T47D (cell line): ENCODE measurements at regions not wholly inside any gene's neighbourhood (a gene's known extent, or its start where the extent isn't known, plus 50 kb on each side); places are given as distances from the start of the nearest gene placed in this dataset.
A peak's percentile ranks its signal among the peaks of the same experiment; 100 is the strongest.
"Not testable (repeated sequence)": the region's sequence is repeated elsewhere in the genome, so short reads cannot be mapped to it uniquely, and the experiment has no call there.

Experiments used
- DNase-seq, 2 experiments: peaks; one replicate each; pipeline versions ENCODE4 v3.0.0 to v3.0.0-alpha.2; 2011 to 2012; ENCODE audit warnings: low read depth in 1 of 2, low spot score in 1 of 2
- JUND ChIP-seq: IDR thresholded peaks from 2 replicates; pipeline ENCODE4 v1.6.1; 2012; ENCODE audit warnings: low read depth
- in situ Hi-C: cut with HindIII; loops from 2 replicates; pipeline ENCODE4 v1.10.0; 2016; ENCODE audit warnings: low sequenced_read_pairs, low pct_unique_long_range_greater_than_20kb

DNA sequence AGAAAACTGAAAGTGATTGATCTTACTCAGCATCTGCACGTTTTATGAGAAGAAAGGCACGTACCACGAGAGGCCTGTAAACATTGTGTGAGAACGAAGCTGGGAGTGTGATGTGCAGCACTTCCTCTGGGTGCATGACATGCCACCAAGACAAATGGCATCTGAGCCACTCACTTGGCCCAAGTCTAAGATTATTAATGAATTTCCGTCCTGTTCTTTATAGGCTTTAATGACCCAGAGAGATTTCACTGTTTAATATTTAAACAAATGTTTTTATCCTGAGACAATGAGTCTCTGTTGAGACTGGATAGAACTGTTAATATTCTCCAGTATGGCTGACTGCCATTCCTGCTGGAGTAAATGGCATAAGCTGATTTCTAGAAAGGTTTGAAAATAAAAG, 172.6 kb upstream of the PHACTR1 start:
- DNase-seq, result no peak
- TF ChIP-seq JUND, result no peak
- in situ Hi-C loops, result no loop called here

DNA sequence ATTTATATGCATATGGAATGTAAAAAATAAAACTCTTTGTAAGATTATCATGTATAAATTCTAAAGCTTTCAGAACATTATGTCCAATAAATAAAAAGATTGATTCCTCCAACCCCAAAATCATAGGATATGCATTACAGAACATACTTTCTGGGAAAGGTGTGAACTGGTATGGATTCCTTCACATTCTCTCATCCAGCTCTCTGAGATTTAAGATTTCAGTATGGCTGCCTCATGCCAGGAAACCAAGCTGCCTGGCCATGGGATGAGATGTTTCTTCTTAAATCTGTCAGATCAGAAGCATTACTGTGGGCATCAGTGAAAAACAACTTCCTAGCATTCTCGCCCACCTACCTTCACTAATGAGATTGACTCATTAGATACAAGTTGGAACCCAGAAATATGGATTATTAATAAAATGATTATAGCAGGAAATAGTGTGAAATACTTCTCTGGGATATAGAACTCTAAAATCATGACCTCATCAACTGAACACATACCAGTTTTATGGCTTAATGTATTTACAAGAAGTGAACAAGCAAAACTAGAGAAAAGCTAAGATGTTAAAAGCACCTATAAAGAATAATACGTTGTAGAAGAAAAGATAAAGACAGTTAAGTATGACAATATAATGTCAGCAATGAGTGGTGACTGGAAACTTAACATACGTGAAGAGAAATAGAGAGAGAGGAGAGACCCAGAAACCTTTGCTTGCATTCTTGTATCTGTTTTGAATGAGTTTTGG, 171.6 kb upstream of the PHACTR1 start:
- no peak for TF ChIP-seq JUND
- no peak for DNase-seq
- in situ Hi-C loops, result no loop called here

DNA sequence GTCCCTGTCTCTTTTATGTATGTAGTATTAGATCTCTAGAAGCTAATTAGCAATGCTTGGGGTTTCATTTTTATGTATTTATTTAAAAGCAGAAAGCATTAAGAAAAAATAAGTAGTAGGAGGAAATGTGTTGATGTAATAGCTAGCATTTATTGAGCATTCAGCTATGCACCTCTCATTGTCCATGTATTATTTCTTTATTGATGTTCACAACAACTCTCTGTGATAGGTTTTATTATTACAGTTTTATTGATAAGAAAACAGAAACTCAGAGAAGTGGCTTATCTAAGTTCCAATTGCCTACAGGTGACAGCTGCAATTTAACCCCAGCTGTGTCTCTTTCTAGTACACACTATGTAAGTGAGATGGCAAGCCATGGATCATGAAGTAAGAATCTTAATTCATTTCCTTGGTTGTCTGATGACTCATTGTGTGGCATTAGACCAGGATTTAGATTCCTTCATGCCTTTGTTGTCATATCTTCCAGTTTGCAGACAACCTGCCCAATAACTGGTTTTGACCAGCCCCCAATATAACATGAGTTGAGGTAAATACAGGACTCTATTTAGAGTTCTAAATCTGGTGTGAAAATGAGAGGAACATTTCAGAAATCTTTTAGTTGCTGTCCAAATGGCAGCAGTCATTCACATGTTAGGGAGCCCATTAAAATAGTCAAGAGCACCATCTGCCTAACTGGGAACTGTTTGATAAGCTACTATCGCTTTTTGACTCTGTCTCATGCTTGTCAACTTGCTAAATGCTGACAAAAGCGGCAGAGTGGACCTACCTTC, 170.8 kb upstream of the PHACTR1 start:
- DNase-seq, result no peak
- in situ Hi-C loops, result no loop called here
- no peak for TF ChIP-seq JUND

DNA sequence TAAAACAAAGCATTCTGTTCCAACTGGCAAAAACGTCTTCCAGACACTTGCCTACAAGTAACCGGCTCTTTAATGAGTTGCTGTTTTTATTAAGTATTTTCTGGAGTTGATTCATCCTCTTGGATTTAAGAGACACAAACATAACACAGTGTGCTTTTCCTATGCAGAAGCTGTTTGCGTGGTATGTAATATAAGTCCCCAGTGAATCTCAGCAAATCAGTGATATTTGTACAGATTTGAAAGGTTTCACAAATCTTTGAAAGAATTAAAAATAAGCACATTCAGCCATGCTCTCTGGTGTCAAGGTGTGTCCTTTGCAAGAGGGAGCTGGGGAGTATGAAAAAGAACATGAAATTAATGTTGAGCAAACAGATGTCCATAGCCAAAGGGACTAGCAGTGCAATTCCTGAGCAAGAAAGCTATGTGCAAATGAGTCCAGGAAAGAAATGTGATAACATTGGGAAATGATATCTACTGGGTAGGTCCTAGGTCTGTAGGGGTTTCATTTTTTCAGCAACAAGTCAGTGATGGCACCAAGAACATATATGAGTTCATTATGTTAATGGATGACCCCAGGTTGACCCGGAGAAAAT, 170.1 kb upstream of the PHACTR1 start:
- no peak for DNase-seq

DNA sequence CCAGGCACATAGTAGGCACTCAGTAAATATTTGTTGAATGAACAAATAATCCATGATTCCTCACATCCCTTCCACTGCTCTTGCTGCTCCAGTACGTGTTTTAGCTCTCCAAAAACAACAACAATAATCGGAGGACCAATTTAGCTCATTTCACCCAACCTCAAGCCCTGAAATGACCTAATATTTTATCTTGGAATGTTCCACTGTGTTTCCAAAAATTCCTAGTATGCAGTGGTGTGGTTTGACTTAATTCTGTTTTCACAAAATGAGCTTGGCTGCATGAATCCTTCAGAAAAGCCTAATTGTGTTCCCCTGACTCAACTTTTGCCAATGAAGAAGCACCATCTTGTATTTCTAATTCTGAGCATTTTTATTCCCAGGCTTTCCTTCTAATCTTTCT, 168.0 kb upstream of the PHACTR1 start:
- no peak for TF ChIP-seq JUND
- no peak for DNase-seq
- in situ Hi-C loops, result no loop called here

More for the DNA sequence above, 170.1 kb upstream of the PHACTR1 start:
- in situ Hi-C loops, result no loop called here
- no peak for TF ChIP-seq JUND

DNA sequence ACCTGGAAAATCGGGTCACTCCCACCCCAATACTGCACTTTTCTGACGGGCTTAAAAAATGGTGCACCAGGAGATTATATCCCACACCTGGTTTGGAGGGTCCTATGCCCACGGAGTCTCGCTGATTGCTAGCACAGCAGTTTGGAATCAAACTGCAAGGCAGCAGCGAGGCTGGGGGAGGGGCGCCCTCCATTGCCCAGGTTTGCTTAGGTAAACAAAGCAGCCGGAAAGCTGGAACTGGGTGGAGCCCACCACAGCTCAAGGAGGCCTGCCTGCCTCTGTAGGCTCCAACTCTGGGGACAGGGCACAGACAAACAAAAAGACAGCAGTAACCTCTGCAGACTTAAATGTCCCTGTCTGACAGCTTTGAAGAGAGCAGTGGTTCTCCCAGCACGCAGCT, 167.1 kb upstream of the PHACTR1 start:
- DNase-seq, in situ Hi-C loops: not testable (repeated sequence)

DNA sequence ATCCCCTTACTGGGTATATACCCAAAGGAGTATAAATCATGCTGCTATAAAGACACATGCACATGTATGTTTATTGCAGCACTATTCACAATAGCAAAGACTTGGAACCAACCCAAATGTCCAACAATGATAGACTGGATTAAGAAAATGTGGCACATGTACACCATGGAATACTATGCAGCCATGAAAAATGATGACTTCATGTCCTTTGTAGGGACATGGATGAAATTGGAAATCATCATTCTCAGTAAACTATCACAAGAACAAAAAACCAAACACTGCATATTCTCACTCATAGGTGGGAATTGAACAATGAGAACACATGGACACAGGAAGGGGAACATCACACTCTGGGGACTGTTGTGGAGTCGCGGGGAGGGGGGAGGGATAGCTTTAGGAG, 161.7 kb upstream of the PHACTR1 start:
- in situ Hi-C loops, result not testable (repeated sequence)

DNA sequence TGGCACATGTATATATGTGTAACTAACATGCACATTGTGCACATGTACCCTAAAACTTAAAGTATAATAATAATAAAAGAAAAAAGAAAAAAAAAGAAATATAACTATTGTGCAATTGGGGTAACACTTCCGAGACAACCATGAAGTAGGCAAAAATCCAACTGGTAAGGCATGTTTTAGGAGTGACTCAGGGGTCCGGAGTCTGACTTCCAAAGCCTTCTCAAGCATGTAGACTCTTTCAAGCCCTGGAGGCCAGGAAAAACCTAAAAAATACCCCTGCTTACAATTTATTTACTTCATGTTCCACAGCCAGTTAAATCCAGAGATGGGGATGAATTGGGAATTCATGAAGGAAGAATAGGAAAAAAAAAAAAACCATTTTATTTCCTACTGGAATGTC, 161.3 kb upstream of the PHACTR1 start:
- in situ Hi-C loops, result no loop called here
- DNase-seq, result no peak
- no peak for TF ChIP-seq JUND

More for the DNA sequence above, 161.7 kb upstream of the PHACTR1 start:
- DNase-seq, result not testable (repeated sequence)

DNA sequence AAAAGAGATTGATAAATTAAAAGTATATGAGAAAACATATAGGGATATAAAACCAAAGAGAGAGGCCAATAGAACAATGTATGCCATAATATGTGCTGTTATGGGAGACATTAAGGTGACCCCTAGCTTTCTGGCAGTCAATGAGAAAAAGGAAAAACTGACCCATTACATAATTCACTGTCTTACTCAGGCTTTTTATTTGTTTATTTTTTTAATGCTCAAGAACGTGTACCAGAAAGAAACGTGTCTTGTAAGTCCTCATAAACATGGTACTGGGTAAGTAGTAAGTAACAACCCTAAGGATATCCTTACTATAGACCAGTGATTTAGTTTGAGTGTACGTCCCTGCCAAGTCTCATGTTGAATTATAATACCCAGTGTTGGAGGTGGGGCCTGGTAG, 160.8 kb upstream of the PHACTR1 start:
- no peak for TF ChIP-seq JUND
- DNase-seq, result no peak
- in situ Hi-C loops, result no loop called here

DNA sequence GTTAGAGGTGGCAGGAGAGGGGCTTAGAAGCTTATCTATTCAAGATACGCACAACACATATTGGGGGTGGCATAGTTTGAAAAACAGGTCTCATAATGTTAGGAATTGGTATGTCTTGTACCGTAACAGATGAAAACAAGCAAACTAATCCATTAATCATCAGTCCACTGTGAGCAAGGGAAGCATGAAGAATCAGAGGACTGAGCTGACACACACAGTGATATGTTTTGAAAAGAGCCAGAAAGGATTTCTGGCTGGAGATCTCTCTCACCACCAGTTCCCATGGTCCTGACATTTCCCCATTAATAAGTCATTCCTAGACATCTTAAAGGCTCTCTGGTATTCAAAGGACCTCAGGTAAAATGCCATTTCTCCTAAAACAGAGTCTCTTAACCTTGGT, 158.8 kb upstream of the PHACTR1 start:
- DNase-seq, result no peak
- TF ChIP-seq JUND, result no peak
- in situ Hi-C loops, result no loop called here

DNA sequence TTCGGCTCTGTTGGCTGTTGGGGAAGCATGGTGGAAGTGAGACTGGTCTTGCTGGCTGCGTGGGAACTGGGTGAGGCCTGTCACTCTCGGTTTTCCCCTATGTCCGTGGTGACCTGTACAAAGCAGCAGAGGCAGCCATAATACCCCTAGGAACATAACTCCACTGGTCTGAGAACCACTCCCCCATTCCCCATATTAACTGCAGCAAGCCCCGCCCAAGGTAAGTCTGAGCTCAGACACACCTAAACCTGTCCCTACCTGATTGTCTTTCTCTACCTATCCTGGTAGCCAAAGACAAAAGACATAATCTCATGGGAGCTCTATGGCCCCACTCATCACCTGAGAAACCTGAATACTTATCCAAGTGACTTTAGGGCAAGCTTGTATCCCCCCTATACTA, 156.3 kb upstream of the PHACTR1 start:
- no peak for TF ChIP-seq JUND
- in situ Hi-C loops, result no loop called here
- DNase-seq, result no peak

DNA sequence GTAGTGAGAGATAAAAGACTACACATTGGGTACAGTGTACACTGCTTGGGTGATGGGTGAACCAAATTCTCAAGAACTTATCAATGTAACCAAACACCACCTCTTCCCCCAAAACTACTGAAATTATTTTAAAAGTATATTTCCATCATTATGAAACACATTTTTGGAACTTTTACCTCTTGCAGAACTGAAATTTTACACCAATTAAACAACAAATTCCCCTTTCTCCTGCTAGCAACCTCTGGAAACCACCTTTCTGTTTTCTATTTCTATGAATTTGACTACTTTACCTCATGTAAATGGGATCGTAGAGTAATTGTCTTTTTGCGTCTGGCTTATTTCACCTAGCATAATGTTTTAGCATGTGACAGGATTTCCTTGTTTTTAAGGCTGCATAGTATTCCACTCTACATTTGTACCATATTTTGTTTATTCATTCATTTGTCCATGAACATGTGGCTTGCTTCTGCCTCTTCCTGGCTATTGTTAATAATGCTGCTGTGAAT, 149.9 kb upstream of the PHACTR1 start:
- no peak for DNase-seq
- TF ChIP-seq JUND, result no peak
- in situ Hi-C loops, result no loop called here

DNA sequence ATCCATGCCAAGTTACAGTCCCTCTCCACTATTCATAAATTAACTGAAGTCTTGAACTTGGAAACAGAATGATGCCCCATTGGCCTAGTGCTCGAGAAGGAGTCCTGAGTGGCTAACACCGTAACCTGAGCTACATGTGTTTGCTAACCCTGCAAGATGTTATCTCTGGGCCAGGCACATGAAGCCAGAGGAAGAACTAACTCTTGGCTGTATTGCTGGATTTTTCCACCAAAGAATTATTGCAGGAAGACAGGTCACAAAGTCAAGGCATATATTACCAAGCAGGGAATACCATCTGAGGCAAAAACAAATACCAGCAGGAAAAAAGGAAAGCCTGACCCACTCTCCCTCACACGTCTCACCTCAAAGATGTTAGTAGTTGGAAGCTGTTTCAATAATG, 148.9 kb upstream of the PHACTR1 start:
- DNase-seq, result peak in 1 of 2 experiments; percentile 87
- in situ Hi-C loops, result no loop called here
- TF ChIP-seq JUND, result peak; percentile 52; the same call in 1 of the 2 replicates
